ENCODE measurements at regions not wholly inside any gene's neighbourhood (a gene's known extent, or its start where the extent isn't known, plus 50 kb on each side); places are given as distances from the start of the nearest gene placed in this dataset.
"Not testable (repeated sequence)": the region's sequence is repeated elsewhere in the genome, so short reads cannot be mapped to it uniquely, and the experiment has no call there.

DNA sequence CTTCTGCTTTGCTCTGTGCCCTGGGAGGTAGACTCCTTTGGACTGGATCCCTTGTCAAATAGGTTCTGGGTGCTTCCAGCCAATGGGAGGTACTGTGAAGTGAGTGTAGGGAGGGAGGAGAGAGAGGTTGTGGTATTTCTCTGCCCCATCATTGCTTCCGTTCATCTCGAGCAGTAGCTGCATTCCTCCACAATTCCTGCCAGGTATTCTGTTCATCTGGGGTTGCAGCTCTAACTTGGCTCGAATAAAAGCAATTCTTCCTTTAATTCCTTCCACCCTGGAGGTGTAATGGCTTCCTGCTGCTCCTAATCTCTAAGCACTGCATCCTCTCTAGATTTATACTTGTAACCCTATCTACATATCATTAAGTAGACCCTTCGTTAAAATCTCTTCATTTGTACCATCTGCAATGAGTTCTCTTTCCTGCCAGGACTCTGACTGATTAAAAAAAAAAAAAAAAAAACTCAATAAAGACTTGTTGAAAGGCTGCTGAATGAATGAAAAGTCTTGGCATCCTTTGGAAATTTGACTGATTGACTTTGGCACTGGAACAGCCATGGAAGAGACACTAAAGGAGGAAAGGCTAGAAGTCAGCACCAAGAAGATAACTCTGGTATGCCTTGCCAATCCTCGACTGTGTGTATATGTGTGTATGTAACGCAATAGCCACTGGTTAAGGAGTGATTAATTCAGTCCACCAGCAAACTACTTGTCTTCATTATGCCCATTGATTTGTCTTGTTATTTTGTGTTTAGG lies 616.9 kb upstream of the SOX9 start:
- TF ChIP-seq ZFX (IDR thresholded peaks at IDR 0.05) (no peak), CTCF (conservative IDR thresholded peaks at IDR 0.05) (no peak)
- H3K27ac ChIP-seq: no peak overlapping the region

GRCh38 chr17:71505200-71505599 lies 615.6 kb upstream of the SOX9 start:
- TF ChIP-seq ZFX (IDR thresholded peaks at IDR 0.05): no peak
- no peak for TF ChIP-seq CTCF (conservative IDR thresholded peaks at IDR 0.05)
- H3K27ac ChIP-seq: no peak overlapping the region

DNA sequence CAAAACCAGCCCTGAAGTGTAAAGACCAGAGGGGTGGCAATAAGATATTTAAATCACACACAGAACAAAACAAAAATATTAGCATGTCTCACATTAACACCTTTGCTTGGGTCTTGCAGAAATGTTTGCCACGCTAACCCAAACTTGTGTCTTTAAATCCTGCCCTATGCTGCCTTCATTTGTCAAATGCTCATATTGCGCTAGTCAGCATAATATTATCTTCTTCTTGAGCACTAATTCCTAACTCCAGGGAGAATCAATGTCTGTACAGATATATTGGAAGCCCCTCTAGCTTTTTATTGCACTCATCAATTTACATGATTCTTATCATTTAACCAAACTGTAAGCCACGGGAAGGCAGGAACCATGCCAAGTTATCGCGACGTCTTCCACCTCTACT lies 614.8 kb upstream of the SOX9 start:
- TF ChIP-seq CTCF (conservative IDR thresholded peaks at IDR 0.05) (no peak), ZFX (IDR thresholded peaks at IDR 0.05) (no peak)
- no peak overlapping the region for H3K27ac ChIP-seq

DNA sequence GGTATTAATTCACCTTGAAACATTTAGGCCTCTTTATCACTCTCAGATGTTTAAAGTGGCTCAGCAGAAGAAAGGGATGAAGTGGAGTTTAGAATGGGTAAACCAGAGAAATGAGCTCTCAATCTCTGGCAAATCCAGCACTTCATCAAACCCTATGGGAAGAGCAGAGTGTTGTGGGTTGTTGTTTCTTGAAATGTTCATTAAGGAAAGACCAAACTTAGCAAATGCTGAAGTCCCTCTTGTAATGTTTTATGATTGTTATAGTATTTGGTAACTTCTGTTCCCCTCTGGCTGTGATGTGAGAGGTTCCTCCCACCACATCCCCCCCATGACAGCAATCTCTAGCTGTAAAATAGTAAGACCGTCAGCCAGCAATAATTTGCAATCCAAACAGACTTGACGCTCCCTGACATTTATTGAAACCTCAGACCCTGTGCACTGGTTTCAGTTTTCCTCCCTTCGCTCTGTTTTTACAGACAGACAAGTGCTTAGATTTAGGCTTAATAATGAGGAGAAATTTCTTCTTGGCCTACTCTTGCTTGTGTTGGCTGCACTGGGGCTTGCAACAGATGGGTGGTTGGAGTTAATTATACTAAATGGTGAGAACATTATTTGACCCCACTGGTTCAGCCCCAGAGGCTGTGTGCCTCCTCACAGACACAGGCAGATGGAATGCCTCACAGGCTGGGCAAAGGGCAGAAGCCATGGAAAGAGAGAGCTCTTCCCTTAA lies 609.4 kb upstream of the SOX9 start:
- TF ChIP-seq CTCF (conservative IDR thresholded peaks at IDR 0.05) (no peak), ZFX (IDR thresholded peaks at IDR 0.05) (no peak)
- no peak overlapping the region for H3K27ac ChIP-seq

DNA sequence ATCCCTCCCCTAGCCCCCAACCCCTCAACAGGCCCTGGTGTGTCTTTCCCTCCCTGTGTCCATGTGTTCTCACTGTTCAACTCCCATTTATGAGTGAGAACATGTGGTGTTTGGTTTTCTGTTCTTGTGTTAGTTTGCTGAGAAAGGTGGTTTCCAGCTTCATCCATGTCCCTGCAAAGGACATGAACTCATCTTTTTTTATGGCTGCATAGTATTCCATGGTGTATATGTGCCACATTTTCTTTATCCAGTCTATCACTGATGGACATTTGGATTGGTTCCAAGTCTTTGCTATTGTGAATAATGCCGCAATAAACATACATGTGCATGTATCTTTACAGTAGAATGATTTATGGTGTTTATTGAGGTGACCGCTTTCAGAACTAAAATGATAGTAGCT lies 607.1 kb upstream of the SOX9 start:
- not testable (repeated sequence) for H3K27ac ChIP-seq

- TF ChIP-seq CTCF (conservative IDR thresholded peaks at IDR 0.05): no peak
- no peak for TF ChIP-seq ZFX (IDR thresholded peaks at IDR 0.05)
- no peak overlapping the region for H3K27ac ChIP-seq
Measured at GRCh38 chr17:71516149-71516548, 604.7 kb upstream of the SOX9 start.

- H3K27ac ChIP-seq: no peak overlapping the region
- TF ChIP-seq CTCF (conservative IDR thresholded peaks at IDR 0.05) (no peak), ZFX (IDR thresholded peaks at IDR 0.05) (no peak)
Measured at GRCh38 chr17:71519285-71519684, 601.5 kb upstream of the SOX9 start.
